ENCODE measurements at regions not wholly inside any gene's neighbourhood (a gene's known extent, or its start where the extent isn't known, plus 50 kb on each side); places are given as distances from the start of the nearest gene placed in this dataset.
A peak's percentile ranks its signal among the peaks of the same experiment; 100 is the strongest.

- peaks cover 0 to 2% (median 0%) of the 10 kb centered on the region in 3 donors for H3K4me1 ChIP-seq (ENCODE audit: control insufficient read depth in 3 of 3, insufficient read depth in 3 of 3, low read length in 3 of 3)
- no peak overlapping the region for H3K27ac ChIP-seq (ENCODE audit: low read depth, low read length)
- H3K9me3 ChIP-seq (ENCODE audit: control insufficient read depth in 3 of 3, low read length in 3 of 3): no peaks in the 10 kb centered on the region
- peak overlapping the region in 1 of 3 donors; percentile 26 for H3K9ac ChIP-seq (ENCODE audit: low read depth in 1 of 3, low read length in 3 of 3)
- no peaks in the 10 kb centered on the region for H3K36me3 ChIP-seq (ENCODE audit: control insufficient read depth in 3 of 3, insufficient read depth in 3 of 3, low read length in 3 of 3)
- H3K4me3 ChIP-seq (ENCODE audit: low read length in 3 of 3): peak overlapping the region in 1 of 3 donors; percentile 6
- no peaks in the 10 kb centered on the region for H3K27me3 ChIP-seq (ENCODE audit: control insufficient read depth in 3 of 3, insufficient read depth in 3 of 3, low read length in 3 of 3)
These were observed 262.8 kb upstream of the PBX1 start for GRCh38 chr1:164296172-164296571.

- Histone ChIP-seq H3K4me1 (ENCODE audit: control insufficient read depth in 3 of 3, insufficient read depth in 3 of 3, low read length in 3 of 3) (no peaks in the 10 kb centered on the region), H3K9ac (ENCODE audit: low read depth in 1 of 3, low read length in 3 of 3) (no peak overlapping the region), H3K9me3 (ENCODE audit: control insufficient read depth in 3 of 3, low read length in 3 of 3) (no peaks in the 10 kb centered on the region), H3K27me3 (ENCODE audit: control insufficient read depth in 3 of 3, insufficient read depth in 3 of 3, low read length in 3 of 3) (no peaks in the 10 kb centered on the region), H3K27ac (ENCODE audit: low read depth, low read length) (no peak overlapping the region), H3K4me3 (ENCODE audit: low read length in 3 of 3) (no peak overlapping the region), H3K36me3 (ENCODE audit: control insufficient read depth in 3 of 3, insufficient read depth in 3 of 3, low read length in 3 of 3) (no peaks in the 10 kb centered on the region)
These were observed 250.9 kb upstream of the PBX1 start for GRCh38 chr1:164308101-164308500.

- H3K9me3 ChIP-seq (ENCODE audit: control insufficient read depth in 3 of 3, low read length in 3 of 3): no peaks in the 10 kb centered on the region
- H3K36me3 ChIP-seq (ENCODE audit: control insufficient read depth in 3 of 3, insufficient read depth in 3 of 3, low read length in 3 of 3): no peaks in the 10 kb centered on the region
- no peak overlapping the region for H3K9ac ChIP-seq (ENCODE audit: low read depth in 1 of 3, low read length in 3 of 3)
- no peak overlapping the region for H3K27ac ChIP-seq (ENCODE audit: low read depth, low read length)
- H3K4me3 ChIP-seq (ENCODE audit: low read length in 3 of 3): no peak overlapping the region
- H3K27me3 ChIP-seq (ENCODE audit: control insufficient read depth in 3 of 3, insufficient read depth in 3 of 3, low read length in 3 of 3): no peaks in the 10 kb centered on the region
- no peaks in the 10 kb centered on the region for H3K4me1 ChIP-seq (ENCODE audit: control insufficient read depth in 3 of 3, insufficient read depth in 3 of 3, low read length in 3 of 3)
These were observed 248.8 kb upstream of the PBX1 start for GRCh38 chr1:164310166-164310565.

- Histone ChIP-seq H3K27me3 (ENCODE audit: control insufficient read depth in 3 of 3, insufficient read depth in 3 of 3, low read length in 3 of 3) (no peaks in the 10 kb centered on the region), H3K9me3 (ENCODE audit: control insufficient read depth in 3 of 3, low read length in 3 of 3) (no peaks in the 10 kb centered on the region), H3K4me1 (ENCODE audit: control insufficient read depth in 3 of 3, insufficient read depth in 3 of 3, low read length in 3 of 3) (no peaks in the 10 kb centered on the region)
These were observed 247.6 kb upstream of the PBX1 start for GRCh38 chr1:164311377-164311776.

GRCh38 chr1:164320790-164321731, 237.9 kb upstream of the PBX1 start:
- H3K27ac ChIP-seq (ENCODE audit: low read depth, low read length): no peak overlapping the region
- H3K27me3 ChIP-seq (ENCODE audit: control insufficient read depth in 3 of 3, insufficient read depth in 3 of 3, low read length in 3 of 3): peaks cover 0 to 3% (median 0%) of the 10 kb centered on the region in 3 donors
- no peaks in the 10 kb centered on the region for H3K4me1 ChIP-seq (ENCODE audit: control insufficient read depth in 3 of 3, insufficient read depth in 3 of 3, low read length in 3 of 3)
- no peaks in the 10 kb centered on the region for H3K36me3 ChIP-seq (ENCODE audit: control insufficient read depth in 3 of 3, insufficient read depth in 3 of 3, low read length in 3 of 3)
- no peaks in the 10 kb centered on the region for H3K9me3 ChIP-seq (ENCODE audit: control insufficient read depth in 3 of 3, low read length in 3 of 3)
- peak overlapping the region; percentile 24 to 68 (median 68) for H3K9ac ChIP-seq (ENCODE audit: low read depth in 1 of 3, low read length in 3 of 3)
- H3K4me3 ChIP-seq (ENCODE audit: low read length in 3 of 3): peak overlapping the region; percentile 57 to 62 (median 61)

More at GRCh38 chr1:164311377-164311776, 247.6 kb upstream of the PBX1 start:
- Histone ChIP-seq H3K27ac (ENCODE audit: low read depth, low read length) (no peak overlapping the region), H3K4me3 (ENCODE audit: low read length in 3 of 3) (no peak overlapping the region), H3K36me3 (ENCODE audit: control insufficient read depth in 3 of 3, insufficient read depth in 3 of 3, low read length in 3 of 3) (no peaks in the 10 kb centered on the region), H3K9ac (ENCODE audit: low read depth in 1 of 3, low read length in 3 of 3) (no peak overlapping the region)

GRCh38 chr1:164325786-164326185, 233.2 kb upstream of the PBX1 start:
- H3K27me3 ChIP-seq (ENCODE audit: control insufficient read depth in 3 of 3, insufficient read depth in 3 of 3, low read length in 3 of 3): peaks cover 0 to 3% (median 0%) of the 10 kb centered on the region in 3 donors
- no peaks in the 10 kb centered on the region for H3K9me3 ChIP-seq (ENCODE audit: control insufficient read depth in 3 of 3, low read length in 3 of 3)
- H3K4me1 ChIP-seq (ENCODE audit: control insufficient read depth in 3 of 3, insufficient read depth in 3 of 3, low read length in 3 of 3): no peaks in the 10 kb centered on the region
- no peak overlapping the region for H3K4me3 ChIP-seq (ENCODE audit: low read length in 3 of 3)
- no peak overlapping the region for H3K27ac ChIP-seq (ENCODE audit: low read depth, low read length)
- H3K36me3 ChIP-seq (ENCODE audit: control insufficient read depth in 3 of 3, insufficient read depth in 3 of 3, low read length in 3 of 3): no peaks in the 10 kb centered on the region
- no peak overlapping the region for H3K9ac ChIP-seq (ENCODE audit: low read depth in 1 of 3, low read length in 3 of 3)

- H3K27me3 ChIP-seq (ENCODE audit: control insufficient read depth in 3 of 3, insufficient read depth in 3 of 3, low read length in 3 of 3): no peaks in the 10 kb centered on the region
- H3K9ac ChIP-seq (ENCODE audit: low read depth in 1 of 3, low read length in 3 of 3): no peak overlapping the region
- H3K4me3 ChIP-seq (ENCODE audit: low read length in 3 of 3): no peak overlapping the region
- peaks cover 0 to 4% (median 0%) of the 10 kb centered on the region in 3 donors for H3K4me1 ChIP-seq (ENCODE audit: control insufficient read depth in 3 of 3, insufficient read depth in 3 of 3, low read length in 3 of 3)
- no peaks in the 10 kb centered on the region for H3K9me3 ChIP-seq (ENCODE audit: control insufficient read depth in 3 of 3, low read length in 3 of 3)
- no peaks in the 10 kb centered on the region for H3K36me3 ChIP-seq (ENCODE audit: control insufficient read depth in 3 of 3, insufficient read depth in 3 of 3, low read length in 3 of 3)
- no peak overlapping the region for H3K27ac ChIP-seq (ENCODE audit: low read depth, low read length)
These were observed 225.6 kb upstream of the PBX1 start for GRCh38 chr1:164333387-164333786.

- Histone ChIP-seq H3K27me3 (ENCODE audit: control insufficient read depth in 3 of 3, insufficient read depth in 3 of 3, low read length in 3 of 3) (no peaks in the 10 kb centered on the region), H3K4me3 (ENCODE audit: low read length in 3 of 3) (no peak overlapping the region), H3K36me3 (ENCODE audit: control insufficient read depth in 3 of 3, insufficient read depth in 3 of 3, low read length in 3 of 3) (no peaks in the 10 kb centered on the region), H3K9ac (ENCODE audit: low read depth in 1 of 3, low read length in 3 of 3) (no peak overlapping the region), H3K4me1 (ENCODE audit: control insufficient read depth in 3 of 3, insufficient read depth in 3 of 3, low read length in 3 of 3) (peaks cover 0 to 4% (median 0%) of the 10 kb centered on the region in 3 donors), H3K9me3 (ENCODE audit: control insufficient read depth in 3 of 3, low read length in 3 of 3) (peaks cover 0 to 4% (median 0%) of the 10 kb centered on the region in 3 donors), H3K27ac (ENCODE audit: low read depth, low read length) (no peak overlapping the region)
These were observed 221.6 kb upstream of the PBX1 start for GRCh38 chr1:164337394-164337793.

GRCh38 chr1:164337885-164338284, 221.1 kb upstream of the PBX1 start:
- H3K4me1 ChIP-seq (ENCODE audit: control insufficient read depth in 3 of 3, insufficient read depth in 3 of 3, low read length in 3 of 3): peaks cover 0 to 4% (median 0%) of the 10 kb centered on the region in 3 donors
- no peaks in the 10 kb centered on the region for H3K36me3 ChIP-seq (ENCODE audit: control insufficient read depth in 3 of 3, insufficient read depth in 3 of 3, low read length in 3 of 3)
- H3K9me3 ChIP-seq (ENCODE audit: control insufficient read depth in 3 of 3, low read length in 3 of 3): peaks cover 0 to 4% (median 0%) of the 10 kb centered on the region in 3 donors
- H3K27me3 ChIP-seq (ENCODE audit: control insufficient read depth in 3 of 3, insufficient read depth in 3 of 3, low read length in 3 of 3): no peaks in the 10 kb centered on the region
- H3K9ac ChIP-seq (ENCODE audit: low read depth in 1 of 3, low read length in 3 of 3): no peak overlapping the region
- no peak overlapping the region for H3K27ac ChIP-seq (ENCODE audit: low read depth, low read length)
- no peak overlapping the region for H3K4me3 ChIP-seq (ENCODE audit: low read length in 3 of 3)

- peaks cover 0 to 4% (median 4%) of the 10 kb centered on the region in 3 donors for H3K9me3 ChIP-seq (ENCODE audit: control insufficient read depth in 3 of 3, low read length in 3 of 3)
- no peak overlapping the region for H3K4me3 ChIP-seq (ENCODE audit: low read length in 3 of 3)
- no peak overlapping the region for H3K9ac ChIP-seq (ENCODE audit: low read depth in 1 of 3, low read length in 3 of 3)
- no peak overlapping the region for H3K27ac ChIP-seq (ENCODE audit: low read depth, low read length)
- no peaks in the 10 kb centered on the region for H3K4me1 ChIP-seq (ENCODE audit: control insufficient read depth in 3 of 3, insufficient read depth in 3 of 3, low read length in 3 of 3)
- no peaks in the 10 kb centered on the region for H3K36me3 ChIP-seq (ENCODE audit: control insufficient read depth in 3 of 3, insufficient read depth in 3 of 3, low read length in 3 of 3)
- H3K27me3 ChIP-seq (ENCODE audit: control insufficient read depth in 3 of 3, insufficient read depth in 3 of 3, low read length in 3 of 3): no peaks in the 10 kb centered on the region
These were observed 215.8 kb upstream of the PBX1 start for GRCh38 chr1:164343189-164343588.
